Ascending aorta (tissue), 2 donors: ENCODE measurements at regions not wholly inside any gene's neighbourhood (a gene's known extent, or its start where the extent isn't known, plus 50 kb on each side); places are given as distances from the start of the nearest gene placed in this dataset.

Experiments used
- DNase-seq, 2 donors: peaks; one replicate each; pipeline ENCODE4 v3.0.0-alpha.2; 2019; ENCODE audit warnings: low spot score in 2 of 2
- H3K27ac ChIP-seq, 2 donors: fragments of 200-600 bp; sonication (generic); one replicate each; pipeline ENCODE4 v1.5.1; 2016 to 2017; ENCODE audit warnings: mild to moderate bottlenecking in 1 of 2
- H3K27me3 ChIP-seq: fragments of 200-600 bp; sonication (generic); one replicate; pipeline ENCODE4 v1.5.1; 2017
- H3K36me3 ChIP-seq, 2 donors: fragments of 200-600 bp; sonication (generic); one replicate each; pipeline ENCODE4 v1.5.1; 2016
- H3K4me1 ChIP-seq, 2 donors: fragments of 200-600 bp; sonication (generic); one replicate each; pipeline ENCODE4 v1.5.1; 2016 to 2017; ENCODE audit warnings: mild to moderate bottlenecking in 1 of 2
- H3K4me3 ChIP-seq, 2 donors: fragments of 200-600 bp; sonication (generic); one replicate each; pipeline ENCODE4 v1.5.1; 2016 to 2017; ENCODE audit warnings: mild to moderate bottlenecking in 1 of 2
- H3K9me3 ChIP-seq, 2 donors: fragments of 200-600 bp; sonication (generic); one replicate each; pipeline ENCODE4 v1.5.1; 2016
- CTCF ChIP-seq, 3 experiments: fragments of 200-600 bp in 2 of 3; fragments of 450-650 bp in 1 of 3; sonication (generic) in 2 of 3; IDR thresholded peaks; one replicate each; pipeline ENCODE4 v1.5.1; 2016 to 2019; ENCODE audit warnings: antibody characterized with exemption in 3 of 3, mild to moderate bottlenecking in 1 of 3, moderate library complexity in 1 of 3
- intact Hi-C: fragments of 100-400 bp; cut with DNase I; formaldehyde crosslinking; loops from one replicate; pipeline ENCODE4 v1.15.1; 2023

GRCh38 chr3:14334936-14335335 lies 67.5 kb upstream of the SLC6A6 start:
- DNase-seq: no peak
- Histone ChIP-seq H3K4me1 (no peaks in the 10 kb centered on the region), H3K27me3 (no peaks in the 10 kb centered on the region), H3K27ac (no peak overlapping the region), H3K4me3 (no peak overlapping the region), H3K9me3 (no peaks in the 10 kb centered on the region), H3K36me3 (no peaks in the 10 kb centered on the region)
- intact Hi-C loops: no loop called here
- no peak for TF ChIP-seq CTCF (IDR thresholded peaks at IDR 0.05)

- no peak overlapping the region for H3K4me3 ChIP-seq
- H3K4me1 ChIP-seq: no peaks in the 10 kb centered on the region
- no peak for DNase-seq
- no peaks in the 10 kb centered on the region for H3K27me3 ChIP-seq
- intact Hi-C loops: no loop called here
- H3K9me3 ChIP-seq: no peaks in the 10 kb centered on the region
- no peak for TF ChIP-seq CTCF (IDR thresholded peaks at IDR 0.05)
- no peaks in the 10 kb centered on the region for H3K36me3 ChIP-seq
- H3K27ac ChIP-seq: no peak overlapping the region
Measured at GRCh38 chr3:14335774-14336748, 66.3 kb upstream of the SLC6A6 start.

GRCh38 chr3:14336749-14337598 lies 65.4 kb upstream of the SLC6A6 start:
- DNase-seq: no peak
- intact Hi-C loops: no loop called here
- TF ChIP-seq CTCF (IDR thresholded peaks at IDR 0.05): no peak
- Histone ChIP-seq H3K27me3 (no peaks in the 10 kb centered on the region), H3K27ac (no peak overlapping the region), H3K4me3 (no peak overlapping the region), H3K9me3 (no peaks in the 10 kb centered on the region), H3K36me3 (no peaks in the 10 kb centered on the region), H3K4me1 (no peaks in the 10 kb centered on the region)

GRCh38 chr3:14337828-14338227 lies 64.6 kb upstream of the SLC6A6 start:
- Histone ChIP-seq H3K27ac (no peak overlapping the region), H3K4me1 (no peaks in the 10 kb centered on the region), H3K27me3 (no peaks in the 10 kb centered on the region), H3K36me3 (no peaks in the 10 kb centered on the region), H3K9me3 (no peaks in the 10 kb centered on the region), H3K4me3 (no peak overlapping the region)
- no peak for DNase-seq
- intact Hi-C loops: no loop called here
- TF ChIP-seq CTCF (IDR thresholded peaks at IDR 0.05): no peak

- intact Hi-C loops: no loop called here
- Histone ChIP-seq H3K27ac (no peak overlapping the region), H3K9me3 (no peaks in the 10 kb centered on the region), H3K36me3 (no peaks in the 10 kb centered on the region), H3K4me3 (no peak overlapping the region), H3K27me3 (no peaks in the 10 kb centered on the region), H3K4me1 (no peaks in the 10 kb centered on the region)
- no peak for TF ChIP-seq CTCF (IDR thresholded peaks at IDR 0.05)
- no peak for DNase-seq
Measured at GRCh38 chr3:14338242-14338641, 64.2 kb upstream of the SLC6A6 start.
